Duodenal mucosa (tissue), 2 donors: ENCODE measurements at regions not wholly inside any gene's neighbourhood (a gene's known extent, or its start where the extent isn't known, plus 50 kb on each side); places are given as distances from the start of the nearest gene placed in this dataset.
"Not testable (repeated sequence)": the region's sequence is repeated elsewhere in the genome, so short reads cannot be mapped to it uniquely, and the experiment has no call there.

Source experiments
- H3K27ac ChIP-seq: one replicate; pipeline ENCODE4 v1.7.0; 2013; ENCODE audit warnings: low read depth, low read length
- H3K27me3 ChIP-seq, 2 donors: one replicate each; pipeline ENCODE4 v1.7.0; 2013; ENCODE audit warnings: low read length in 2 of 2, control low read depth in 1 of 2; ENCODE audit not compliant: insufficient read depth in 2 of 2, control insufficient read depth in 1 of 2
- H3K36me3 ChIP-seq, 2 donors: one replicate each; pipeline ENCODE4 v1.7.0; 2013; ENCODE audit warnings: low read length in 2 of 2, control low read depth in 1 of 2; ENCODE audit not compliant: insufficient read depth in 2 of 2, control insufficient read depth in 1 of 2
- H3K4me1 ChIP-seq, 2 donors: one replicate each; pipeline ENCODE4 v1.7.0; 2013; ENCODE audit warnings: low read length in 2 of 2, control low read depth in 1 of 2; ENCODE audit not compliant: insufficient read depth in 2 of 2, control insufficient read depth in 1 of 2
- H3K4me3 ChIP-seq, 2 donors: one replicate each; pipeline ENCODE4 v1.7.0; 2013; ENCODE audit warnings: low read length in 2 of 2, low read depth in 1 of 2
- H3K9ac ChIP-seq, 2 donors: one replicate each; pipeline ENCODE4 v1.7.0; 2013; ENCODE audit warnings: low read length in 2 of 2, low read depth in 1 of 2
- H3K9me3 ChIP-seq, 2 donors: one replicate each; pipeline ENCODE4 v1.7.0; 2013; ENCODE audit warnings: low read length in 2 of 2, control low read depth in 1 of 2; ENCODE audit not compliant: control insufficient read depth in 1 of 2

GRCh38 chr3:150344079-150344759 is 63.9 kb upstream of the TSC22D2 start:
- H3K27ac ChIP-seq = no peak overlapping the region
- H3K4me1 ChIP-seq = no peaks in the 10 kb centered on the region
- no peaks in the 10 kb centered on the region for H3K36me3 ChIP-seq
- H3K9me3 ChIP-seq = no peaks in the 10 kb centered on the region
- no peak overlapping the region for H3K4me3 ChIP-seq
- H3K27me3 ChIP-seq = no peaks in the 10 kb centered on the region
- no peak overlapping the region for H3K9ac ChIP-seq

- Histone ChIP-seq H3K4me3 (no peak overlapping the region), H3K36me3 (no peaks in the 10 kb centered on the region), H3K27ac (no peak overlapping the region), H3K9ac (no peak overlapping the region), H3K9me3 (no peaks in the 10 kb centered on the region), H3K4me1 (no peaks in the 10 kb centered on the region), H3K27me3 (no peaks in the 10 kb centered on the region)
These were observed 65.1 kb upstream of the TSC22D2 start for GRCh38 chr3:150342896-150343467.

GRCh38 chr3:150341891-150342290 is 66.2 kb upstream of the TSC22D2 start:
- Histone ChIP-seq H3K9ac (no peak overlapping the region), H3K27ac (no peak overlapping the region), H3K9me3 (no peaks in the 10 kb centered on the region), H3K36me3 (no peaks in the 10 kb centered on the region), H3K4me1 (no peaks in the 10 kb centered on the region), H3K4me3 (no peak overlapping the region), H3K27me3 (no peaks in the 10 kb centered on the region)

GRCh38 chr3:150336363-150336762 is 71.7 kb upstream of the TSC22D2 start:
- H3K27me3 ChIP-seq, H3K27ac ChIP-seq, H3K9ac ChIP-seq, H3K9me3 ChIP-seq, H3K4me3 ChIP-seq, H3K4me1 ChIP-seq, H3K36me3 ChIP-seq: not testable (repeated sequence)

GRCh38 chr3:150335631-150336030 is 72.5 kb upstream of the TSC22D2 start:
- H3K27me3 ChIP-seq = no peaks in the 10 kb centered on the region
- no peak overlapping the region for H3K4me3 ChIP-seq
- no peaks in the 10 kb centered on the region for H3K4me1 ChIP-seq
- H3K27ac ChIP-seq = no peak overlapping the region
- H3K9me3 ChIP-seq = no peaks in the 10 kb centered on the region
- no peak overlapping the region for H3K9ac ChIP-seq
- no peaks in the 10 kb centered on the region for H3K36me3 ChIP-seq

- Histone ChIP-seq H3K4me3 (no peak overlapping the region), H3K9ac (no peak overlapping the region), H3K4me1 (no peaks in the 10 kb centered on the region), H3K27me3 (no peaks in the 10 kb centered on the region), H3K27ac (no peak overlapping the region), H3K9me3 (no peaks in the 10 kb centered on the region), H3K36me3 (no peaks in the 10 kb centered on the region)
These were observed 73.1 kb upstream of the TSC22D2 start for GRCh38 chr3:150334974-150335373.

GRCh38 chr3:150333477-150333876 is 74.6 kb upstream of the TSC22D2 start:
- no peak overlapping the region for H3K27ac ChIP-seq
- H3K9ac ChIP-seq = no peak overlapping the region
- H3K9me3 ChIP-seq = no peaks in the 10 kb centered on the region

GRCh38 chr3:150331978-150332568 is 76.0 kb upstream of the TSC22D2 start:
- Histone ChIP-seq H3K4me1 (no peaks in the 10 kb centered on the region), H3K27me3 (no peaks in the 10 kb centered on the region), H3K4me3 (no peak overlapping the region), H3K36me3 (no peaks in the 10 kb centered on the region), H3K27ac (no peak overlapping the region), H3K9me3 (no peaks in the 10 kb centered on the region), H3K9ac (no peak overlapping the region)

More at GRCh38 chr3:150333477-150333876, 74.6 kb upstream of the TSC22D2 start:
- Histone ChIP-seq H3K27me3 (no peaks in the 10 kb centered on the region), H3K4me3 (no peak overlapping the region), H3K36me3 (no peaks in the 10 kb centered on the region), H3K4me1 (no peaks in the 10 kb centered on the region)

GRCh38 chr3:150330872-150331271 is 77.2 kb upstream of the TSC22D2 start:
- Histone ChIP-seq H3K9me3 (no peaks in the 10 kb centered on the region), H3K4me3 (no peak overlapping the region), H3K4me1 (no peaks in the 10 kb centered on the region), H3K27me3 (no peaks in the 10 kb centered on the region), H3K9ac (no peak overlapping the region), H3K36me3 (no peaks in the 10 kb centered on the region), H3K27ac (no peak overlapping the region)

- no peak overlapping the region for H3K9ac ChIP-seq
- H3K36me3 ChIP-seq = no peaks in the 10 kb centered on the region
- H3K4me3 ChIP-seq = no peak overlapping the region
- no peaks in the 10 kb centered on the region for H3K4me1 ChIP-seq
- H3K27ac ChIP-seq = no peak overlapping the region
- no peaks in the 10 kb centered on the region for H3K9me3 ChIP-seq
- no peaks in the 10 kb centered on the region for H3K27me3 ChIP-seq
These were observed 77.9 kb upstream of the TSC22D2 start for GRCh38 chr3:150330174-150330573.
